Activated naive CD4-positive, alpha-beta T cell (primary cell): ENCODE measurements at regions not wholly inside any gene's neighbourhood (a gene's known extent, or its start where the extent isn't known, plus 50 kb on each side); places are given as distances from the start of the nearest gene placed in this dataset.

Experiments
- DNase-seq, 4 experiments: peaks; one replicate each; lab custom pipeline; 2025; lab: John Stamatoyannopoulos, UW

GRCh38 chr22:49623176-49623575 lies 204.5 kb downstream of the BRD1 start:
- no peak for DNase-seq

GRCh38 chr22:49622241-49623105 lies 205.2 kb downstream of the BRD1 start:
- DNase-seq, result no peak

DNA sequence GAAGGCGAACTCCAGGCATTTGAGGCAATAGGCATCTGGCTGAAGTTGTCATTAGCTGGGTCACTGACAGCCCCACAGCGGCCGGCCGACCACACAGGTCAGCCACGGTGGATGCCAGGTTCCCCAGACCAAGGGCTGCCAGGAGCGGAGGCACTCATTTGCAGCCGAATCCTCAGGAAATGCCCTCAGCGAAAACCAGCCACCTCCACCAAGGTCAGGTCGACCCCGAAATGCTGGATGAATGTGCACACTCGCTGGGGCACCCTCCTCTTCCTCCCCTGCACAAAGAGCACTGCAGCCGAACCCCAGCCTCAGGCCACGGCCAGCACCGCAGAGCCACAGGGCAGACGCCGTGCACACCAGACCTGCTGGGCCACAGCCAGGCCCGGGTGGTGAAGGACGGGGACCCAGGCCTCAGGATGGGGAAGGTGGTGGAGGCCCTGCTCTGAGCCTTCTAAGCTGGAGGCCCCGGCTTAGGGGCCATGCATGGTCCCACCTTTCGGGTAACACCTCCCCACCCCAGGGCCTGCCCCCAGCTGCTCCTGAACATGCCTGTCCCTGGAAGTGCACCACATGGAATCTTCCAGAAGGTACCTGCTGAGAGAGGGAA lies 206.0 kb downstream of the BRD1 start:
- no peak for DNase-seq

GRCh38 chr22:49620666-49621065 lies 207.0 kb downstream of the BRD1 start:
- DNase-seq, result no peak

DNA sequence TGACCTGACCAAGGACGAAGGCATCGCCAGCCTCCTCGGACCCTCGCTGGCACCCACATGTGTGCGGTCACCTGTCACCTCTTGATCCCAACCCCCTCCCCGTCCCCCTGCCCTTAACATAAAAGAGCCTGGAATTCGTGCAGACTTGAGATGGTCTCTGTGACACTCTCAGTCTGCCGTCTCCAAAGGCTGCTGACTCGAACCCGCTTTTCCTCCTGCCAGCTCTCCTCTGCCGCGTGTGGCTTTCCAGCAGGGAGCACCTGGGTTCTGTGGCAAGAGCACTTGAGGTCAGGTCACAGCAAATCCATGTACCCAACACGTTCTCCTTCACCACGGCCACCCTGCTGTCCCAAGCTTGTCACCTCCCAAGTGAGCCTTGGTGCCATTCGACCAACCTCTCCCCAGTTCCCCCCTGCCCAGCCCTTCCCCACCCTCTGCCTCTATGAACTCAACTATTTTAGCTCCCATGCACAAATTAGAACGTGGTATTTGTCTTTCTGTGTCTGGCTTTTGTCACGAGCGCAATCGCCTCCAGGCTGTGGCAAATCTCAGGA lies 207.6 kb downstream of the BRD1 start:
- DNase-seq, result no peak

DNA sequence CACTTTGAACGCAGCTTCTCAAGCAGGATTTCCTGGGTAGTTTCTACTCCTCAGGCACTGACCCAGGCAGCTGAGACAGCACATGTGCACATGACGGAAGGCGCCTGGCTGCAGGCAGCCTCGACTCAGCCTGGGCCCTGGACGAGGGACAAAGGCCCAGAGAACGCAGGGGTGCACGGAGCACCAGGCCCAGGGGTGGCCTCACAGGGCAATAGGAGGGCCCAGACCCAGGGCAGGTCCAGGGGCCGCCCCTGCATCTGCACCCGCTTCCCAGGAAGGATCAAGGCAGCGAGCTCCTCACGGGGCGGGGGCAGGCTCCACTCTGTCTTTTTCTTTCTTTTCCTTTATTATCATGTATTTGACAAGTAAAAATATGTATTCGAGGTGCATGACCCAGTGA lies 208.4 kb downstream of the BRD1 start:
- DNase-seq, result no peak

DNA sequence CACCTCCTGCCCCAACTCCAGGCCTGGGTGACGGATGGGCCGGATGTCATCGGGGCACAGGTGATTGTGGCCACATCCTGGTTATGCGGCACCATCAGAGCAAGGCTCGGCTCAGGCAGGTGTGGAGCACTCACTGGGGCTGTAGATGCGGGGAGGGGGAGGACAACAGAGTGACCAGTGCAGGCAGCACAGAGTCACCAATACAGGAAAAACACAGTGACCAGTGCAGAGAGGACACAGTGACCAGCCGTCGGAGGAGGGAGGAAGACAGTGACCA lies 209.1 kb downstream of the BRD1 start:
- DNase-seq, result no peak

GRCh38 chr22:49617866-49618676 lies 209.6 kb downstream of the BRD1 start:
- DNase-seq, result no peak

DNA sequence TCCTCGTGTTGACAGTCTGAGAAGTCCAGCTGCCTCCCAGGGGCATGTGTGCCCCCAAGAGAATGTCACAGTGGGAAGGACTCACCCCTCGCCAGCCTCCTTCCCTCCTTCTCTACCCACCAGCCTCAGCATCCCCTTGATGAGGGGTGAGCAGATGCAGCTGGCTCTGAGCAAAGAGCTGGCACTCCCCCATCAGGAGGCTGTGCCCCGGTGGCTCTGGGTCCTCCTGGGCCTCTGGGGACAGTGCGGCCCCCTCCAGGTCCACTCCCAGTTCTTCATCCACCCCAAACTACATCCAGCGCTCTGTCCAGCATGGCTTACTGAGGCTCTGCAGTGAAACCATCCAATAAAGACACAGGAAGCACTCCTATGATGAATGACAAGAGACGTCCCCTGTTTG lies 210.4 kb downstream of the BRD1 start:
- DNase-seq, result no peak

DNA sequence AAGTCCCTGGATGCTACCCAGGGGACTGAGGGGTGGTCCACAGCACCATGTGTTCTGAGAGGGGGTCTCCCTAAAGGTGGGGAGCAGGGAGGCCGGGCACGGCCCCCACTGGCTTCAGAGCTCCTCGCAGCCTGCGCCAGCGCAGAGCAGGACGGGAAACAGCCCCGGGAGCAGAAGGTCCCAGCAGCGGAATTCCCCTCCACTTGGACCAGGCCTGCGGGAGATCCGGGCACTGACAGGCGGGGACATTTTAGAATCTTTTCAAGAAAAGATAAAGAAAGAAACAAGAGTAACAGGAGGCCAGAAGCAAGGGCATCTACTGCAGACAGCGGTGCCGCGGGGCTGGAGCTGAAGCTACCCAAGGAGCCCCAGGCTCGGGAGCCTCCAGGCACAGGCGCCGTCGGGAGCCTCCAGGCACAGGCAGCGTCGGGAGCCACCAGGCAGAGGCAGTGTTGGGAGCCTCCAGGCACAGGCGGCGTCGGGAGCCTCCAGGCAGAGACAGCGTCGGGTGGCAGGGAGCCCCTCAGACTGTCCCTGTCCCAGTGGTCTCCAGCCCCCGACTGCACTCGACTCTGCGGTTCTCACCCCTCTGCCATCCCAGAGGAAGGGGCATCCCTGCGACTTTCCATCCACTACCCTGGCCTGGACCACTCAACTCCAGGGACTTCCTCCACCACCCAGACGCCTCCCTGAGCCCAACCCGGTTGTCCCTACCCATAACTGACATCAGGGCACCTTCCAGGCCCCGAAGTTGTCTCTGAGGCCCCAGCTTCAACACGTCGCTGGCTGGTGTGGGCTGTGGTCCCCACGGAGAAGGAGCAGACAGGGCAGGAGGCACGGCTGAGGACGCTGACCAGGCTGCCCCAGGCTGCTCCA lies 211.1 kb downstream of the BRD1 start:
- DNase-seq, result no peak

GRCh38 chr22:49614966-49615965 lies 212.4 kb downstream of the BRD1 start:
- DNase-seq, result no peak

- no peak for DNase-seq
These were observed 214.0 kb downstream of the BRD1 start for GRCh38 chr22:49613511-49614270.

GRCh38 chr22:49613108-49613507 lies 214.6 kb downstream of the BRD1 start:
- no peak for DNase-seq

- no peak for DNase-seq
These were observed 218.3 kb downstream of the BRD1 start for GRCh38 chr22:49609207-49609876.

- DNase-seq, result no peak
These were observed 219.0 kb downstream of the BRD1 start for GRCh38 chr22:49608660-49609059.

GRCh38 chr22:49608228-49608627 lies 219.4 kb downstream of the BRD1 start:
- DNase-seq, result no peak

DNA sequence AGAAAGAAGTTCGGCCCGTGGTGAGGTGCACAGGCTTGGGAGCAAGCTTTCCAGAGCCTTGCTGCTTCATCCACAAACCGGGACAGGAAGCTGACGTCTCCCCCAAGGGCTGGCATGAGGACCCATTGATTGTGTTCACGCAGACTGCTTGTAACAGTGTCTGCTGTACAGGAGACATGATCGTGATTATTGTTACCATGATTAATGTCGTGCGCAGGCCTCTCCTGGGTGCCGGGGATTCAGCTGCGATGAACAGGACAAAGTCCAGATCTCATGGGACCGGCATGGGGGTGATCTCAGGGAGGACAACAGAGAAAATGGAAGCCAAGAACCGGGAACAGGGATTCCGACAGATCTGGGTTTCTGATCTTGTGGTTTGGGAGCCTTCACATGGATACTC lies 219.9 kb downstream of the BRD1 start:
- no peak for DNase-seq

DNA sequence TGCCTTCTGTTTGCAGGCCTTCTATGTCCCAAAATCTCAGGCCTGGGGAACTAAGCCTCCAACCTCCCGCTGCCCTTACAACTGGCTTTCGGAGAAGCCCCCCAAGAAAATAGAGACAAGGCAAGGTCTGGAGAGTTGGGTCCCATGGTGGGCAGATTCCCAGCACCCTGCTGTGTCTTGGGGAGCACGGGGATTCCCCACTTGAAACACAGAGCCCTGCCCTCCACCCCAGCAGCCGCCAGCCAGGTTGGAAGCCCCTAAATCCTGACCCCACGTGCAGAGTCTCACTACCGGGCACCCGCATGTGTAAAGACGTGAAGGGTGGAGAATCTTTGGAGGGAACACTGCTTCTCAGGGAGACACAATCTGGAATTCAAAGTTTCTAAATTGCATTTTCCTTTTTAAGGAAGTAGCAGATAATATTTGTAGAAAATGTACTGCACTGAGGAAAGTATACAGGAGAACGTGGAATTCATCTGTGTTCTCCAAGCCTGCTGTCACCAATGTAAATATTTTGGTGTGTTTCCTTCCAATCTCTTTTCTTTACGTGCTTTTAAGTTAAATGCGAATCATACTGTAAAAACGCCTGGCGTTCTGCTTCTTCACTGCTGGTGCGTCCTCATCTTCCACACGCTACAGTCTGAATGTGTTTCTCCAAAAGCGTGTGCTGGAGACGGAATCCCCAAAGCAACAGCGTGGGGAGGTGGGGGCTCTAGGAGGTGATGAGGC lies 220.9 kb downstream of the BRD1 start:
- no peak for DNase-seq
